ENCODE measurements at regions not wholly inside any gene's neighbourhood (a gene's known extent, or its start where the extent isn't known, plus 50 kb on each side); places are given as distances from the start of the nearest gene placed in this dataset.

- Histone ChIP-seq H4K20me1 (ENCODE audit: low read depth, low read length) (no peaks in the 10 kb centered on the region), H3K27ac (ENCODE audit: low read depth, low read length) (no peak overlapping the region), H3F3A (ENCODE audit: insufficient read depth) (no peaks in the 10 kb centered on the region), H2AFZ (ENCODE audit: low read depth, low read length, severe bottlenecking) (no peak overlapping the region), H3K9ac (ENCODE audit: low read length) (no peak overlapping the region), H3K4me2 (ENCODE audit: low read depth, low read length, poor library complexity, severe bottlenecking) (no peak overlapping the region), H3K36me3 (ENCODE audit: low read length) (no peaks in the 10 kb centered on the region), H3K9me3 (ENCODE audit: insufficient read depth, low read length) (no peaks in the 10 kb centered on the region), H3K9me2 (replicated peaks; ENCODE audit: insufficient read depth, low read length) (no peaks in the 10 kb centered on the region), H3K79me2 (ENCODE audit: insufficient read depth, low read length) (no peaks in the 10 kb centered on the region), H3K27me3 (ENCODE audit: low read length) (no peaks in the 10 kb centered on the region), H3K4me3 (ENCODE audit: insufficient read depth, low read length, poor library complexity, severe bottlenecking) (no peak overlapping the region)
- TF ChIP-seq CTCF (IDR thresholded peaks at IDR 0.05; ENCODE audit: insufficient read depth, low read length, poor library complexity, severe bottlenecking) (no peak), EZH2phosphoT487 (conservative IDR thresholded peaks at IDR 0.05; ENCODE audit: low read length) (no peak)
These were observed 65.7 kb upstream of the NEUROD1 start for GRCh38 chr2:181745796-181746540.

- TF ChIP-seq CTCF (IDR thresholded peaks at IDR 0.05; ENCODE audit: insufficient read depth, low read length, poor library complexity, severe bottlenecking) (no peak), EZH2phosphoT487 (conservative IDR thresholded peaks at IDR 0.05; ENCODE audit: low read length) (no peak)
- H3K27me3 ChIP-seq (ENCODE audit: low read length): no peaks in the 10 kb centered on the region
- H3K9me3 ChIP-seq (ENCODE audit: insufficient read depth, low read length): no peaks in the 10 kb centered on the region
- no peak overlapping the region for H2AFZ ChIP-seq (ENCODE audit: low read depth, low read length, severe bottlenecking)
- H3K27ac ChIP-seq (ENCODE audit: low read depth, low read length): no peak overlapping the region
- H3K4me2 ChIP-seq (ENCODE audit: low read depth, low read length, poor library complexity, severe bottlenecking): no peak overlapping the region
- H3K9me2 ChIP-seq (replicated peaks; ENCODE audit: insufficient read depth, low read length): no peaks in the 10 kb centered on the region
- no peak overlapping the region for H3K9ac ChIP-seq (ENCODE audit: low read length)
- no peaks in the 10 kb centered on the region for H3K79me2 ChIP-seq (ENCODE audit: insufficient read depth, low read length)
- H3K4me3 ChIP-seq (ENCODE audit: insufficient read depth, low read length, poor library complexity, severe bottlenecking): no peak overlapping the region
- H3K36me3 ChIP-seq (ENCODE audit: low read length): no peaks in the 10 kb centered on the region
- H3F3A ChIP-seq (ENCODE audit: insufficient read depth): no peaks in the 10 kb centered on the region
- no peaks in the 10 kb centered on the region for H4K20me1 ChIP-seq (ENCODE audit: low read depth, low read length)
These were observed 66.5 kb upstream of the NEUROD1 start for GRCh38 chr2:181746844-181747243.

- Histone ChIP-seq H3F3A (ENCODE audit: insufficient read depth) (no peaks in the 10 kb centered on the region), H3K4me2 (ENCODE audit: low read depth, low read length, poor library complexity, severe bottlenecking) (no peak overlapping the region), H3K27ac (ENCODE audit: low read depth, low read length) (no peak overlapping the region), H3K9me2 (replicated peaks; ENCODE audit: insufficient read depth, low read length) (no peaks in the 10 kb centered on the region), H2AFZ (ENCODE audit: low read depth, low read length, severe bottlenecking) (no peak overlapping the region), H3K4me3 (ENCODE audit: insufficient read depth, low read length, poor library complexity, severe bottlenecking) (no peak overlapping the region), H4K20me1 (ENCODE audit: low read depth, low read length) (no peaks in the 10 kb centered on the region), H3K9ac (ENCODE audit: low read length) (no peak overlapping the region), H3K27me3 (ENCODE audit: low read length) (no peaks in the 10 kb centered on the region), H3K9me3 (ENCODE audit: insufficient read depth, low read length) (no peaks in the 10 kb centered on the region), H3K79me2 (ENCODE audit: insufficient read depth, low read length) (no peaks in the 10 kb centered on the region), H3K36me3 (ENCODE audit: low read length) (no peaks in the 10 kb centered on the region)
- TF ChIP-seq EZH2phosphoT487 (conservative IDR thresholded peaks at IDR 0.05; ENCODE audit: low read length) (no peak), CTCF (IDR thresholded peaks at IDR 0.05; ENCODE audit: insufficient read depth, low read length, poor library complexity, severe bottlenecking) (no peak)
These were observed 70.0 kb upstream of the NEUROD1 start for GRCh38 chr2:181750305-181750704.

Measured in SU-DHL-6 (cell line).